ENCODE measurements at regions not wholly inside any gene's neighbourhood (a gene's known extent, or its start where the extent isn't known, plus 50 kb on each side); places are given as distances from the start of the nearest gene placed in this dataset.

GRCh38 chr12:115667116-115667515 is 610.4 kb downstream of the MED13L start:
- H2AFZ ChIP-seq: no peak overlapping the region
- WGBS (ENCODE audit: low lambda C conversion rate, missing lambda C conversion rate): 17% methylated on average over 1 of the region's 1 CpG
- no peaks in the 10 kb centered on the region for H4K20me1 ChIP-seq (ENCODE audit: insufficient read depth, poor library complexity, severe bottlenecking)
- no peaks in the 10 kb centered on the region for H3K27me3 ChIP-seq
- H3K36me3 ChIP-seq (replicated peaks; ENCODE audit: insufficient read depth, low read depth): no peaks in the 10 kb centered on the region
- TF ChIP-seq EZH2phosphoT487 (IDR thresholded peaks at IDR 0.05; ENCODE audit: low read depth, severe bottlenecking, unreplicated experiment) (no peak), EZH2 (IDR thresholded peaks at IDR 0.05; ENCODE audit: borderline replicate concordance) (no peak)
- TF ChIP-seq, protein P1, sequence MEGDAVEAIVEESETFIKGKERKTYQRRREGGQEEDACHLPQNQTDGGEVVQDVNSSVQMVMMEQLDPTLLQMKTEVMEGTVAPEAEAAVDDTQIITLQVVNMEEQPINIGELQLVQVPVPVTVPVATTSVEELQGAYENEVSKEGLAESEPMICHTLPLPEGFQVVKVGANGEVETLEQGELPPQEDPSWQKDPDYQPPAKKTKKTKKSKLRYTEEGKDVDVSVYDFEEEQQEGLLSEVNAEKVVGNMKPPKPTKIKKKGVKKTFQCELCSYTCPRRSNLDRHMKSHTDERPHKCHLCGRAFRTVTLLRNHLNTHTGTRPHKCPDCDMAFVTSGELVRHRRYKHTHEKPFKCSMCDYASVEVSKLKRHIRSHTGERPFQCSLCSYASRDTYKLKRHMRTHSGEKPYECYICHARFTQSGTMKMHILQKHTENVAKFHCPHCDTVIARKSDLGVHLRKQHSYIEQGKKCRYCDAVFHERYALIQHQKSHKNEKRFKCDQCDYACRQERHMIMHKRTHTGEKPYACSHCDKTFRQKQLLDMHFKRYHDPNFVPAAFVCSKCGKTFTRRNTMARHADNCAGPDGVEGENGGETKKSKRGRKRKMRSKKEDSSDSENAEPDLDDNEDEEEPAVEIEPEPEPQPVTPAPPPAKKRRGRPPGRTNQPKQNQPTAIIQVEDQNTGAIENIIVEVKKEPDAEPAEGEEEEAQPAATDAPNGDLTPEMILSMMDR (IDR thresholded peaks at IDR 0.05; ENCODE audit: poor library complexity): no peak
- no peak overlapping the region for H3K27ac ChIP-seq
- no peaks in the 10 kb centered on the region for H3K4me1 ChIP-seq (ENCODE audit: insufficient read depth)
- H3K9me3 ChIP-seq (ENCODE audit: low read depth): no peaks in the 10 kb centered on the region
- H3K4me2 ChIP-seq: no peak overlapping the region
- no peak for DNase-seq (ENCODE audit: low spot score)
- no peaks in the 10 kb centered on the region for H3K9me2 ChIP-seq (replicated peaks; ENCODE audit: insufficient read depth)
- H3K79me2 ChIP-seq: no peaks in the 10 kb centered on the region
- no peak overlapping the region for H3K4me3 ChIP-seq

DNA sequence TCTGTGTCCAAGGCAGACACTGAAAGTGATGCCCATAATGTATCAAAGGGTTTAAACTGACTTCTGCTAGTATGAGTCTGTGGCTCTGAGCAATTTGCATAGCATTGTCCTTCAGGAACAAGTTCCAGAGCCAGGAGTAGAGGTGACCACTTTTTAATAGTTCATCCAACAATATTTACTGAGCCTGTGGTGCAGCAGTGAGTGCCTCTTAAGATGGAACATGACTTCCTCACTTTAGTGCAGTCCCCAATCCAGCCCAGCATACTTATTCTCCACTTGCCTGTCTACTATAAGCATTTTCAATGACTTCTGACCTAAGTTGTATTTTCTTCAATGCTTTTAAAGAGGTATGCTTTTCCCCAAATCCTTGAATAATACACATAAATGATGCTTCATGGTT is 611.3 kb downstream of the MED13L start:
- no peak overlapping the region for H3K4me3 ChIP-seq
- H3K9me2 ChIP-seq (replicated peaks; ENCODE audit: insufficient read depth): no peaks in the 10 kb centered on the region
- no peaks in the 10 kb centered on the region for H3K9me3 ChIP-seq (ENCODE audit: low read depth)
- H3K27me3 ChIP-seq: no peaks in the 10 kb centered on the region
- no peaks in the 10 kb centered on the region for H3K36me3 ChIP-seq (replicated peaks; ENCODE audit: insufficient read depth, low read depth)
- TF ChIP-seq, protein P1 (IDR thresholded peaks at IDR 0.05; ENCODE audit: poor library complexity): no peak
- TF ChIP-seq EZH2 (IDR thresholded peaks at IDR 0.05; ENCODE audit: borderline replicate concordance): no peak
- TF ChIP-seq EZH2phosphoT487 (IDR thresholded peaks at IDR 0.05; ENCODE audit: low read depth, severe bottlenecking, unreplicated experiment): no peak
- H3K4me2 ChIP-seq: no peak overlapping the region
- no peak overlapping the region for H3K27ac ChIP-seq
- DNase-seq (ENCODE audit: low spot score): no peak
- no peak overlapping the region for H2AFZ ChIP-seq
- no peaks in the 10 kb centered on the region for H3K4me1 ChIP-seq (ENCODE audit: insufficient read depth)
- no peaks in the 10 kb centered on the region for H3K79me2 ChIP-seq
- H4K20me1 ChIP-seq (ENCODE audit: insufficient read depth, poor library complexity, severe bottlenecking): no peaks in the 10 kb centered on the region

GRCh38 chr12:115661112-115661511 is 616.4 kb downstream of the MED13L start:
- no peaks in the 10 kb centered on the region for H3K9me2 ChIP-seq (replicated peaks; ENCODE audit: insufficient read depth)
- H3K9me3 ChIP-seq (ENCODE audit: low read depth): no peaks in the 10 kb centered on the region
- H2AFZ ChIP-seq: no peak overlapping the region
- no peaks in the 10 kb centered on the region for H4K20me1 ChIP-seq (ENCODE audit: insufficient read depth, poor library complexity, severe bottlenecking)
- no peak for DNase-seq (ENCODE audit: low spot score)
- H3K4me3 ChIP-seq: no peak overlapping the region
- H3K4me2 ChIP-seq: no peak overlapping the region
- H3K79me2 ChIP-seq: no peaks in the 10 kb centered on the region
- H3K4me1 ChIP-seq (ENCODE audit: insufficient read depth): no peaks in the 10 kb centered on the region
- 65% methylated on average over 2 of the region's 2 CpGs for WGBS (ENCODE audit: low lambda C conversion rate, missing lambda C conversion rate)
- TF ChIP-seq EZH2phosphoT487 (IDR thresholded peaks at IDR 0.05; ENCODE audit: low read depth, severe bottlenecking, unreplicated experiment): no peak
- no peak overlapping the region for H3K27ac ChIP-seq
- no peaks in the 10 kb centered on the region for H3K36me3 ChIP-seq (replicated peaks; ENCODE audit: insufficient read depth, low read depth)
- H3K27me3 ChIP-seq: no peaks in the 10 kb centered on the region

DNA sequence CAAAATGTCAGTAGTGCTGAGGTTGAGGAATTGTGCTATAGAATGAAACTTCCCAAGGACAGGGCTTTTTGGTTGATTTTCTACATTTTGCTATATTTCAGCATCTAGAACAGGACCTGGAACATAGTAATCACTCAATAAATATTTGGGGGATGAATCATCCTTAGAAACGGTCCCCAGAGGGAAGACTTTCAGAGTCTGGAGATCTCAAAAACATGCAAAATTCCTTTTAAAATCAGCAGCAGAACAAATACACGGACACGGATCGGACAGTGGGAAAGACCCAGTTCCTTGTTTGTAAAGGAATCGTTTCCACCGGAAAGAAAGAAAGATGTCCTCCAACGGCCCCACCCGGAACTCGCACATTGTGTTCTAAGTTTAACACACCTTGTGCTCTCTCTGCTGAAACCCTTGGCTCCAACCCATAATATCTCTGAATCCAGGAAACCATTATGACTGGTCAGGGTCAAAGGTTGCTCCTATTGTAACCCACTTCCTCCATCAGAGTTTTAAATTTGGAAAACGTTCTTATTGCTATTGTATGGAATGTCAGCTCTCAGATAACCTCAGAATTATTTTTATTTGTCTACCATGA is 617.2 kb downstream of the MED13L start:
- Histone ChIP-seq H2AFZ (no peak overlapping the region), H3K4me3 (no peak overlapping the region), H3K27ac (no peak overlapping the region), H3K4me2 (no peak overlapping the region), H3K27me3 (no peaks in the 10 kb centered on the region), H3K79me2 (no peaks in the 10 kb centered on the region), H3K4me1 (ENCODE audit: insufficient read depth) (no peaks in the 10 kb centered on the region), H4K20me1 (ENCODE audit: insufficient read depth, poor library complexity, severe bottlenecking) (no peaks in the 10 kb centered on the region), H3K36me3 (replicated peaks; ENCODE audit: insufficient read depth, low read depth) (no peaks in the 10 kb centered on the region), H3K9me3 (ENCODE audit: low read depth) (no peaks in the 10 kb centered on the region), H3K9me2 (replicated peaks; ENCODE audit: insufficient read depth) (no peaks in the 10 kb centered on the region)
- peak; percentile 21 for DNase-seq (ENCODE audit: low spot score)
- TF ChIP-seq, protein P1 (IDR thresholded peaks at IDR 0.05; ENCODE audit: poor library complexity): no peak
- TF ChIP-seq EZH2 (IDR thresholded peaks at IDR 0.05; ENCODE audit: borderline replicate concordance) (no peak), EZH2phosphoT487 (IDR thresholded peaks at IDR 0.05; ENCODE audit: low read depth, severe bottlenecking, unreplicated experiment) (no peak)
- WGBS (ENCODE audit: low lambda C conversion rate, missing lambda C conversion rate): 77% methylated on average over 10 of the region's 10 CpGs

All from hepatocyte (in vitro differentiated cells).